Suprapubic skin (tissue), 4 donors: ENCODE measurements at regions not wholly inside any gene's neighbourhood (a gene's known extent, or its start where the extent isn't known, plus 50 kb on each side); places are given as distances from the start of the nearest gene placed in this dataset.

Experiments used
- DNase-seq, 2 donors: peaks; one replicate each; pipeline ENCODE4 v3.0.0-alpha.2; 2019; ENCODE audit warnings: low spot score in 2 of 2
- H3K27ac ChIP-seq: fragments of 200-600 bp; sonication (generic); one replicate; pipeline ENCODE4 v1.5.1; 2019
- H3K27me3 ChIP-seq: fragments of 200-600 bp; sonication (generic); one replicate; pipeline ENCODE4 v1.5.1; 2019
- H3K36me3 ChIP-seq: fragments of 200-600 bp; sonication (generic); one replicate; pipeline ENCODE4 v1.5.1; 2019
- H3K4me1 ChIP-seq: fragments of 200-600 bp; sonication (generic); one replicate; pipeline ENCODE4 v1.5.1; 2019
- H3K4me3 ChIP-seq: fragments of 200-600 bp; sonication (generic); one replicate; pipeline ENCODE4 v1.5.1; 2019; ENCODE audit warnings: mild to moderate bottlenecking
- H3K9me3 ChIP-seq: fragments of 200-600 bp; sonication (generic); one replicate; pipeline ENCODE4 v1.5.1; 2019
- CTCF ChIP-seq, 2 donors: fragments of 200-600 bp in 1 of 2; fragments of 450-650 bp in 1 of 2; sonication (generic) in 1 of 2; IDR thresholded peaks; one replicate each; pipeline ENCODE4 v1.5.1; 2016 to 2019; ENCODE audit warnings: antibody characterized with exemption in 2 of 2, mild to moderate bottlenecking in 1 of 2, moderate library complexity in 1 of 2
- EP300 ChIP-seq: sonication (generic); formaldehyde crosslinking; IDR thresholded peaks from one replicate; pipeline ENCODE4 v1.6.1; 2017; ENCODE audit warnings: antibody characterized with exemption
- POLR2A ChIP-seq, 2 donors: fragments of 450-650 bp; IDR thresholded peaks; one replicate each; pipeline ENCODE4 v1.6.1; 2017; ENCODE audit warnings: antibody characterized with exemption in 2 of 2, mild to moderate bottlenecking in 2 of 2, moderate library complexity in 2 of 2
- POLR2AphosphoS5 ChIP-seq, 3 donors: sonication (generic); formaldehyde crosslinking; IDR thresholded peaks; one replicate each; pipeline ENCODE4 v1.6.1; 2017; ENCODE audit warnings: antibody characterized with exemption in 3 of 3
- WGBS: methylation state at CpG from one replicate; pipeline ENCODE4 v1.1.5; 2018; 5-methylcytosine and 5-hydroxymethylcytosine counted together

GRCh38 chr2:138209009-138209408 is 244.7 kb downstream of the HNMT start:
- no peaks in the 10 kb centered on the region for H3K27me3 ChIP-seq
- WGBS: 77% methylated on average over 3 of the region's 3 CpGs
- H3K4me1 ChIP-seq: no peaks in the 10 kb centered on the region
- DNase-seq: no peak
- no peak for TF ChIP-seq POLR2A (IDR thresholded peaks at IDR 0.05)
- no peak for TF ChIP-seq CTCF (IDR thresholded peaks at IDR 0.05)
- no peak for TF ChIP-seq EP300
- no peak for TF ChIP-seq POLR2AphosphoS5 (IDR thresholded peaks at IDR 0.05)
- H3K36me3 ChIP-seq: no peaks in the 10 kb centered on the region
- H3K27ac ChIP-seq: no peak overlapping the region
- H3K4me3 ChIP-seq: no peak overlapping the region
- no peaks in the 10 kb centered on the region for H3K9me3 ChIP-seq

GRCh38 chr2:138210487-138210886 is 246.2 kb downstream of the HNMT start:
- Histone ChIP-seq H3K27ac (no peak overlapping the region), H3K4me1 (no peaks in the 10 kb centered on the region), H3K36me3 (no peaks in the 10 kb centered on the region), H3K4me3 (no peak overlapping the region), H3K9me3 (no peaks in the 10 kb centered on the region), H3K27me3 (no peaks in the 10 kb centered on the region)
- DNase-seq: no peak
- TF ChIP-seq EP300: no peak
- TF ChIP-seq POLR2AphosphoS5 (IDR thresholded peaks at IDR 0.05): no peak
- TF ChIP-seq POLR2A (IDR thresholded peaks at IDR 0.05): no peak
- no peak for TF ChIP-seq CTCF (IDR thresholded peaks at IDR 0.05)
- WGBS: 75% methylated on average over 2 of the region's 2 CpGs

- Histone ChIP-seq H3K4me1 (no peaks in the 10 kb centered on the region), H3K27ac (no peak overlapping the region), H3K36me3 (no peaks in the 10 kb centered on the region), H3K27me3 (no peaks in the 10 kb centered on the region), H3K9me3 (no peaks in the 10 kb centered on the region), H3K4me3 (no peak overlapping the region)
- WGBS: 89% methylated on average over 2 of the region's 2 CpGs
- no peak for DNase-seq
- TF ChIP-seq EP300 (no peak), POLR2AphosphoS5 (IDR thresholded peaks at IDR 0.05) (no peak), POLR2A (IDR thresholded peaks at IDR 0.05) (no peak), CTCF (IDR thresholded peaks at IDR 0.05) (no peak)
Measured at GRCh38 chr2:138212434-138212833, 248.2 kb downstream of the HNMT start.

DNA sequence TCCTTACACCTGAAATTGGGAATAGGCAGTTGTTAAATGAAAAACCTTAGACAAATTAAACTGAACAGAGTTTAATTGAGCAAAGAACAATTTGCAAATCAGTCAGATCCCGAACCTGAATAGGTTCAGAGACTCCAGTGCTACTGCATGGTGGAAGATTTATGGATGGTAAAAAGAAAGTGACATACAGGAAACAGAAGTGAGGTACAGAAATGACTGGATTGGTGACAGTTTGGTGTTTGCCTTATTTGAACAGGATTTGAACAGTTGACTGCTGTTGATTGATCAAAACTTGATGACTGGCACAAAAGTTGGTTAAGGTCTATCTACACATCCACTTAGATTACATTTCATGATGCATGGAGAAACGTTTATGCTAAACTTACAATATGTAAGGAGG is 248.8 kb downstream of the HNMT start:
- Histone ChIP-seq H3K36me3 (no peaks in the 10 kb centered on the region), H3K27me3 (no peaks in the 10 kb centered on the region), H3K27ac (no peak overlapping the region), H3K4me1 (no peaks in the 10 kb centered on the region), H3K9me3 (no peaks in the 10 kb centered on the region), H3K4me3 (no peak overlapping the region)
- 64% methylated on average over 2 of the region's 2 CpGs for WGBS
- DNase-seq: no peak
- TF ChIP-seq CTCF (IDR thresholded peaks at IDR 0.05) (no peak), EP300 (no peak)

- no peaks in the 10 kb centered on the region for H3K27me3 ChIP-seq
- no peak overlapping the region for H3K27ac ChIP-seq
- TF ChIP-seq POLR2AphosphoS5 (IDR thresholded peaks at IDR 0.05) (no peak), POLR2A (IDR thresholded peaks at IDR 0.05) (no peak), CTCF (IDR thresholded peaks at IDR 0.05) (no peak), EP300 (no peak)
- no peaks in the 10 kb centered on the region for H3K9me3 ChIP-seq
- H3K4me3 ChIP-seq: no peak overlapping the region
- no peaks in the 10 kb centered on the region for H3K36me3 ChIP-seq
- DNase-seq: no peak
- H3K4me1 ChIP-seq: no peaks in the 10 kb centered on the region
Measured at GRCh38 chr2:138213624-138214023, 249.4 kb downstream of the HNMT start.
